ENCODE measurements at regions not wholly inside any gene's neighbourhood (a gene's known extent, or its start where the extent isn't known, plus 50 kb on each side); places are given as distances from the start of the nearest gene placed in this dataset.
"Not testable (repeated sequence)": the region's sequence is repeated elsewhere in the genome, so short reads cannot be mapped to it uniquely, and the experiment has no call there.

- TF ChIP-seq POLR2A (IDR thresholded peaks at IDR 0.05; ENCODE audit: extremely low read depth, insufficient read length), result no peak
- TF ChIP-seq MAX (IDR thresholded peaks at IDR 0.05; ENCODE audit: low read depth, low read length), result no peak
- no peak for TF ChIP-seq MYC (IDR thresholded peaks at IDR 0.05; ENCODE audit: low read depth, low read length)
- TF ChIP-seq CTCF (IDR thresholded peaks at IDR 0.05; ENCODE audit: low read depth, low read length), result no peak
- no peak for DNase-seq (ENCODE audit: low read depth)
- no peak overlapping the region for H3K4me3 ChIP-seq (ENCODE audit: low read depth, low read length)
Measured at GRCh38 chr12:3381059-3382047, 109.7 kb upstream of the PRMT8 start.

DNA sequence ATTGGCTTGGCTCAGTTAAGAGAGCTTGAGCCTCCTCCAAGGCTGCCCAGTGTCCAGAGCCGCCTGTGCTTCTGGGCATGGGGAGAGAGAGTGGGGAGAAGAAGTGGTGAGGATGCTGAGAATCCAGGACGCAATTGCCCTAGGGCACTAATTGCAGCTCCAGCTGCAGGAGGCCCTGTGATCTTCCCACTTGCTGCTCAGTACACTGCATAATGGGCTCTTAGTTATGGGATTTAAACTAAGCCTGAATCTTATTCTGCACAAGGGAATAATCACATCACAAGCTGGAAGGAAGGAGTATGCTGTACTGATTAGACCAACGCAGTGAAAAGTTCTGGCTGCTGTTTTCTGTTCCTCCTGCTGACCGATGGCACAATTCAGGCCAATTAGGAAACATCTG, 101.0 kb upstream of the PRMT8 start:
- DNase-seq (ENCODE audit: low read depth), result no peak
- TF ChIP-seq POLR2A (IDR thresholded peaks at IDR 0.05; ENCODE audit: extremely low read depth, insufficient read length), result no peak
- no peak for TF ChIP-seq CTCF (IDR thresholded peaks at IDR 0.05; ENCODE audit: low read depth, low read length)
- TF ChIP-seq MAX (IDR thresholded peaks at IDR 0.05; ENCODE audit: low read depth, low read length), result no peak
- no peak for TF ChIP-seq MYC (IDR thresholded peaks at IDR 0.05; ENCODE audit: low read depth, low read length)
- H3K4me3 ChIP-seq (ENCODE audit: low read depth, low read length), result no peak overlapping the region

DNA sequence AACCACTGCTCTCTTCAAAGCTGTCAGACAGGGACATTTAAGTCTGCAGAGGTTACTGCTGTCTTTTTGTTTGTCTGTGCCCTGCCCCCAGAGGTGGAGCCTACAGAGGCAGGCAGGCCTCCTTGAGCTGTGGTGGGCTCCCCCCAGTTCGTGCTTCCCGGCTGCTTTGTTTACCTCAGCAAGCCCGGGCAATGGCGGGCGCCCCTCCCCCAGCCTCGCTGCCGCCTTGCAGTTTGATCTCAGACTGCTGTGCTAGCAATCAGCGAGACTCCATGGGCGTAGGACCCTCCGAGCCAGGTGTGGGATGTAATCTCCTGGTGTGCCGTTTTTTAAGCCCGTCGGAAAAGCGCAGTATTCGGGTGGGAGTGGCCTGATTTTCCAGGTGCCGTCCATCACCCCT, 93.4 kb upstream of the PRMT8 start:
- H3K4me3 ChIP-seq (ENCODE audit: low read depth, low read length); DNase-seq (ENCODE audit: low read depth): not testable (repeated sequence)

GRCh38 chr12:3398196-3398789, 92.7 kb upstream of the PRMT8 start:
- no peak for TF ChIP-seq MYC (IDR thresholded peaks at IDR 0.05; ENCODE audit: low read depth, low read length)
- no peak for TF ChIP-seq MAX (IDR thresholded peaks at IDR 0.05; ENCODE audit: low read depth, low read length)
- TF ChIP-seq POLR2A (IDR thresholded peaks at IDR 0.05; ENCODE audit: extremely low read depth, insufficient read length), result no peak
- no peak for TF ChIP-seq CTCF (IDR thresholded peaks at IDR 0.05; ENCODE audit: low read depth, low read length)
- no peak overlapping the region for H3K4me3 ChIP-seq (ENCODE audit: low read depth, low read length)
- DNase-seq (ENCODE audit: low read depth), result no peak

DNA sequence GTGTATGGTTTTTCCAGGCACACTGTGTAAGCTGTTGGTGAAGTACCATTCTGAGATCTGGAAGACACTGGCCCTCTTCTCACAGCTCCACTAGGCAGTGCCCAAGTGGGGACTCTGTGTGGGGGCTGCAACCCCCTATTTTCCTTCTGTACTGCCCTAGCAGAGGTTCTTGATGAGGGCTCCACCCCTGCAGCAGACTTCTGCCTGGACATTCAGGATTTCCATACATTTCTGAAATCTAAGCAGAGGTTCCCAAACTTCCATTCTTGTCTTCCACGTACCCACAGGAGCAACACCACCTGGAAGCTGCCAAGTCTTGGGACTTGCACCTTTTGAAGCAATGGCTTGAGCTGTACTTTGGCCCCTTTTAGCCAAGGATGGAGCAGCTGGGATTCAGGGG, 85.2 kb upstream of the PRMT8 start:
- no peak overlapping the region for H3K4me3 ChIP-seq (ENCODE audit: low read depth, low read length)
- no peak for DNase-seq (ENCODE audit: low read depth)
- TF ChIP-seq MAX (IDR thresholded peaks at IDR 0.05; ENCODE audit: low read depth, low read length) (no peak), MYC (IDR thresholded peaks at IDR 0.05; ENCODE audit: low read depth, low read length) (no peak), CTCF (IDR thresholded peaks at IDR 0.05; ENCODE audit: low read depth, low read length) (no peak), POLR2A (IDR thresholded peaks at IDR 0.05; ENCODE audit: extremely low read depth, insufficient read length) (no peak)

GRCh38 chr12:3407723-3408122, 83.3 kb upstream of the PRMT8 start:
- TF ChIP-seq MAX (IDR thresholded peaks at IDR 0.05; ENCODE audit: low read depth, low read length), result no peak
- DNase-seq (ENCODE audit: low read depth), result no peak
- H3K4me3 ChIP-seq (ENCODE audit: low read depth, low read length), result no peak overlapping the region

Data from NB4 (cell line).